AG09319 (cell line): ENCODE measurements at regions not wholly inside any gene's neighbourhood (a gene's known extent, or its start where the extent isn't known, plus 50 kb on each side); places are given as distances from the start of the nearest gene placed in this dataset.
"Not testable (repeated sequence)": the region's sequence is repeated elsewhere in the genome, so short reads cannot be mapped to it uniquely, and the experiment has no call there.

Experiments used
- DNase-seq: peaks from one replicate; pipeline ENCODE4 v3.0.0-alpha.2; 2010; ENCODE audit warnings: low read depth; ENCODE audit errors: extremely low read depth
- CTCF ChIP-seq: IDR thresholded peaks from 2 replicates; pipeline ENCODE4 v1.5.1; 2011; ENCODE audit warnings: low read depth, mild to moderate bottlenecking, inconsistent platforms, low read length, moderate library complexity

GRCh38 chrX:130504019-130504418 is 102.2 kb downstream of the RBMX2 start:
- no peak for TF ChIP-seq CTCF

GRCh38 chrX:130507015-130507414 is 105.2 kb downstream of the RBMX2 start:
- DNase-seq = no peak
- TF ChIP-seq CTCF = no peak

More at GRCh38 chrX:130504019-130504418, 102.2 kb downstream of the RBMX2 start:
- DNase-seq = no peak

GRCh38 chrX:130512534-130512933 is 110.7 kb downstream of the RBMX2 start:
- not testable (repeated sequence) for DNase-seq

- no peak for TF ChIP-seq CTCF
- no peak for DNase-seq
These were observed 114.3 kb downstream of the RBMX2 start for GRCh38 chrX:130516123-130516522.

GRCh38 chrX:130523460-130524394 is 121.9 kb downstream of the RBMX2 start:
- TF ChIP-seq CTCF = no peak
- DNase-seq = no peak

- TF ChIP-seq CTCF = no peak
- DNase-seq = no peak
These were observed 122.8 kb downstream of the RBMX2 start for GRCh38 chrX:130524476-130525194.

GRCh38 chrX:130529531-130529930 is 127.7 kb downstream of the RBMX2 start:
- TF ChIP-seq CTCF = no peak
- DNase-seq = no peak
